HG03460 (cell line): ENCODE measurements at regions not wholly inside any gene's neighbourhood (a gene's known extent, or its start where the extent isn't known, plus 50 kb on each side); places are given as distances from the start of the nearest gene placed in this dataset.
"Not testable (repeated sequence)": the region's sequence is repeated elsewhere in the genome, so short reads cannot be mapped to it uniquely, and the experiment has no call there.

Experiments
- ATAC-seq: cut with Tn5 transposase; IDR thresholded peaks from one replicate; pipeline ENCODE4 v1.9.1; 2021; ENCODE audit not compliant: unreplicated experiment

GRCh38 chr5:100641833-100642232 is 106.7 kb downstream of the FAM174A start:
- no peak for ATAC-seq

DNA sequence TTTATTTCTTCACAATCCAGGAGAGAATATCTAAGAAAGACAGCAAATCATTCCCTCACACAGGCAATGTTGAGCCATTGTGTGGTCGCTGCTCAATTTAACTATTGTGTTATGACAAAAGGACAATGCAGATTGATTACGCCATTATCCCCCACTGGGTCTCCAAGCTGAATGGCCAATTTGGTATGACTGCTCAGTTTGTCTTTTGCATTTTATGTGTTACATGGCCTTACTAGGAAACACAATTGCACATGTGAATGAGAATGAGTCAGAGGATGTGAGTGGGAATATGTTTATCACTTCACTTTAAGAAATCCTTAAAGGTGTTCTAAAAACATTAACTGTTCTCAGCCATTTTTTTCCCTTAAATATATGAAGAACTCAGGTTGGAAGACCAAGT is 108.3 kb downstream of the FAM174A start:
- no peak for ATAC-seq

DNA sequence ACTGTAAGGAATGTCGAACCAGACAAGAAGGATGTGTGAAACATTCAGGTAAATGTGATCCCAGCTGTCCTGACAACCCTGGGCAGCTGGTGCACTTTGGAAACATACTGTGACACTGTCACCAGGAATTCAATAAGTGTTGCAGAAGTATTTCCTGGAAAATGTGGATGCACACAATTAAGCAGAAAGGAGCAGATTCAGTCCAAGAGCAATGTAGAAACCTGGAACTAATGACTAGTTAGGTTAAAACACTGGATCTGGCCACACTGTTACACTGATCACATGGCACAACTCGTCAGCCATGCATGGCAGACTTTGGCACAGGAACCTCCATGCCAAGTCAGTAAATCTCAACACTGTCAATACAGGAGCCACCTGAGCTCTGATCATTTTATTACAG is 109.0 kb downstream of the FAM174A start:
- no peak for ATAC-seq

- ATAC-seq: no peak
Measured at GRCh38 chr5:100644776-100645175, 109.6 kb downstream of the FAM174A start.

DNA sequence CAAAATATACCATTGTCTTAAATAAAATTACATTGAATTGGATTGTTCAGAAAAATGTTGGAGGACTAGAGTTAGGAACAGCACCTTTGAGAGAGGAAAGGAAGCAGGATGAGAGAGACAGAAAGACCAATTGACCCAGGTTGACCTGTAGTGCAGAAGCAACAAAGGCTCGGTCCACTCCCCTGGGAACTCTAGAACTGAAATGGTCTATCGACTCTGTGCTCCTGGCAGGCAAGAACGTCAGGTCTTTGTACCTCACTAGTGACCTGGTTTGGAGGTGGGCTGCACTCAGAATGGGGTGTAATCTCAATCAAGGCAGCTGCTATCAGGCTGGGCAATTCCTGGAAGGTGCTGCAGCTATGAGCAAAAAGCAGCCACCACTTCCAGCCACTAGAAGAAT is 110.8 kb downstream of the FAM174A start:
- no peak for ATAC-seq

DNA sequence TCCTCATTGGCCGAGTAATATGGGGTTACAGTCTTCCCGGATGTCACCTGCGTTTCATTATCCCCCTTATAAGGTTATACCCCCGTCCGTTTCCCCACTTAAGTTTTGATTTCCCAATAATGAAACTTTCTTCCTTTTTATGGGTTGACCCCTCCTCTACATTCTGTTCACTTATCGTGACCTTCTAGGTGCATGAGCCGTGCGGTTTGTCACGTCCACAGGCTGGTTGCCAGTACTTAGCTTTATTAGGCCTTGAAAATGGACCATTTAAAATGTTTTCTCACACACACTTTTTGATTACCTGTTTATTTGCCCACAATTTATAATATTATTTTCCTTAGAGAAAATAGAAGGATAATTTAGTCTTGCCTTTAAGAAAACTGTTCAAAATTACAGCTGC is 111.5 kb downstream of the FAM174A start:
- ATAC-seq: no peak

- peak; percentile 72 for ATAC-seq
Measured at GRCh38 chr5:100647461-100648230, 112.5 kb downstream of the FAM174A start.

- no peak for ATAC-seq
Measured at GRCh38 chr5:100654895-100655294, 119.7 kb downstream of the FAM174A start.

GRCh38 chr5:100656771-100657170 is 121.6 kb downstream of the FAM174A start:
- not testable (repeated sequence) for ATAC-seq

- ATAC-seq: no peak
Measured at GRCh38 chr5:100659080-100659795, 124.1 kb downstream of the FAM174A start.

DNA sequence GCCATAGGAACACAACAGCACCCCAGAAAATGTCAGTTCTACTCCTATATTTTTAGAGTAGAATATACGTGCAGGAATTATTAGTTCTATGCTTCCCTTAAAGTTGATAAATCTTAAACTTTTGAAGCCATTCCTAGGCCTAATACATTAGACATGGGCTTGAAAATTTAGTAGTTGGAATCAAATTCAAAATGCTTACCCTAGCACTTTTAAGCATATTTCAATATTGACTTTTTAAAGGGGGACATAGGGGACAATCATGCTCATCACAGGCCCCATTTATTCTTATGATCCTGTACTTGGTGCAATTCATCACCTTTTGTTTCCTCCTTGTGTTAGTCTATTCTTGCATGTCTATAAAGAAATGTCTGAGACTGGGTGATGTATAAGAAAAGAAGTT is 129.0 kb downstream of the FAM174A start:
- ATAC-seq: no peak

DNA sequence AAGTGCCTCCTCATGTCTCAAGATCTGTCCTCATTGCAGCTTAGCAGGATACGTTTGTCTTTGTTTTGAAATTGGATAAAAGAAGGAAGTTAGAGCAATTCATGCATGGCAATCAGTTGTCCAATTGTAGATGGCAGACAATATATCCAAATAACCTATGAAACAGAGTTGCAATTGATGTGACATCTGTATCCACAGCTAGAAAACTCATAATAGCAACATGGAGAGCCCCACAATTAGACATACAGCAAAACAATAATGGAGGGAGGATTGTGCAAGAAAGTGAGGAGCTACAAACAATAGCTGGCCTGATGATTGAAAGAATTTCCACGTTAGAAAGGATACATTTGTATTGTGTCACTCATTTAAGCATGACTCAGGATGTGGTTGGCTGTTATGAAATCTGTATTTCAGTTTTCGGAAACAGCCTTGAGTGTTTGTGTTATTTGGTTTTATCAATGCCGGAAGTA is 132.0 kb downstream of the FAM174A start:
- ATAC-seq: no peak

GRCh38 chr5:100668511-100668910 is 133.3 kb downstream of the FAM174A start:
- no peak for ATAC-seq

GRCh38 chr5:100676817-100677631 is 141.8 kb downstream of the FAM174A start:
- no peak for ATAC-seq

- ATAC-seq: no peak
Measured at GRCh38 chr5:100682625-100683024, 147.5 kb downstream of the FAM174A start.

- no peak for ATAC-seq
Measured at GRCh38 chr5:100683881-100684280, 148.7 kb downstream of the FAM174A start.

- not testable (repeated sequence) for ATAC-seq
Measured at GRCh38 chr5:100685122-100685521, 149.9 kb downstream of the FAM174A start.

DNA sequence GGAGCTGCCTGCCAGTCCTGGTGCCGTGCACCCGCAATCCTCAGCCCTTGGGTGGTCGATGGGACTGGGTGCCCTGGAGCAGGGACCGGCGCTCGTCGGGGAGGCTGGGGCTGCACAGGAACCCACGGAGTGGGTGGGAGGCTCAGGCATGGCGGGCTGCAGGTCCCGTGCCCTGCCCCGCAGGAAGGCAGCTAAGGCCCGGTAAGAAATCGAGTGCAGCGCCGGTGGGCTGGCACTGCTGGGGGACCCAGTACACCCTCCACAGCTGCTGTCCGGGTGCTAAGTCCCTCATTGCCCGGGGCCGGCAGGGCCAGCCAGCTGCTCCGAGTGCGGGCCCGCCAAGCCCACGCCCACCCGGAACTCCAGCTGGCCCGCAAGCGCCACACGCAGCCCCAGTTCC is 153.7 kb downstream of the FAM174A start:
- not testable (repeated sequence) for ATAC-seq

- ATAC-seq: no peak
Measured at GRCh38 chr5:100690036-100690560, 154.9 kb downstream of the FAM174A start.

DNA sequence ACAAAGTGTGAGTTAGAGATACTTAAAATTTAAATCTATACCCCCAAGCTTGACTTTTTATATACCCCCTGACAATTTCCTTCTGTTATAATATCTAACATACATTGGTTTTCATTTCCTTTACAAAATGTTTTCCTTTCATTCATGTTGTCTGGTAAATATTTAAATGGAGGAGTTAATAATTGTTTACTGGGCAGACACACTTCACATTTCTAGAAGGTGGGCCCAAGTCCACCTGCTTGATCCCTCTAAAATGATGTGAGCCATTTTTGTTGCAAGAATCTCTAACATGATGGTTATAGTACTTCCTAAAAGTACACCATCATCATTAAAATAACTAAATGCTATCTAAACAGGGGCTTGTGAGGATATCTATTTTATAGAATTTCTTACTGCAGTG is 155.9 kb downstream of the FAM174A start:
- ATAC-seq: no peak

- no peak for ATAC-seq
Measured at GRCh38 chr5:100691548-100691947, 156.4 kb downstream of the FAM174A start.
